OCI-LY1 (cell line): ENCODE measurements at regions not wholly inside any gene's neighbourhood (a gene's known extent, or its start where the extent isn't known, plus 50 kb on each side); places are given as distances from the start of the nearest gene placed in this dataset.
"Not testable (repeated sequence)": the region's sequence is repeated elsewhere in the genome, so short reads cannot be mapped to it uniquely, and the experiment has no call there.

ENCODE experiments used
- H2AFZ ChIP-seq: fragments of 200-600 bp; sonication (generic), shearing (Covaris generic); 2 replicates; pipeline ENCODE4 v1.6.0; 2014; ENCODE audit warnings: antibody characterized with exemption, mild to moderate bottlenecking, low read length
- H3F3A ChIP-seq: fragments of 200-600 bp; sonication (generic), shearing (Covaris generic); 2 replicates; pipeline ENCODE4 v1.6.0; 2014; ENCODE audit warnings: mild to moderate bottlenecking, antibody characterized with exemption, low read length, moderate library complexity; ENCODE audit not compliant: insufficient read depth
- H3K27ac ChIP-seq: fragments of 200-600 bp; sonication (generic); 2 replicates; pipeline ENCODE4 v1.5.1; 2014; ENCODE audit warnings: low read length, mixed run types, mild to moderate bottlenecking, low read depth; ENCODE audit not compliant: poor library complexity, severe bottlenecking
- H3K27me3 ChIP-seq: fragments of 200-600 bp; sonication (generic); 2 replicates; pipeline ENCODE4 v1.6.0; 2014; ENCODE audit warnings: antibody characterized with exemption, mild to moderate bottlenecking, low read length, moderate library complexity; ENCODE audit not compliant: insufficient read depth
- H3K36me3 ChIP-seq: fragments of 200-600 bp; sonication (generic); 2 replicates; pipeline ENCODE4 v1.6.1; 2014; ENCODE audit warnings: mild to moderate bottlenecking, antibody characterized with exemption, low read length, moderate library complexity, mixed read lengths; ENCODE audit not compliant: insufficient read depth
- H3K4me1 ChIP-seq: fragments of 200-600 bp; sonication (generic); 2 replicates; pipeline ENCODE4 v1.5.1; 2014; ENCODE audit warnings: mild to moderate bottlenecking, low read length, moderate library complexity; ENCODE audit not compliant: insufficient read depth, severe bottlenecking
- H3K4me2 ChIP-seq: fragments of 200-600 bp; sonication (generic), shearing (Covaris generic); 2 replicates; pipeline ENCODE4 v1.6.1; 2014; ENCODE audit warnings: low read length
- H3K4me3 ChIP-seq: fragments of 200-600 bp; sonication (generic); 2 replicates; pipeline ENCODE4 v1.5.1; 2014; ENCODE audit warnings: low read length, low read depth, mild to moderate bottlenecking, mixed read lengths; ENCODE audit not compliant: poor library complexity, severe bottlenecking
- H3K79me2 ChIP-seq: fragments of 200-600 bp; shearing (Covaris generic); 2 replicates; pipeline ENCODE4 v1.6.1; 2016; ENCODE audit warnings: mixed run types, low read length, mixed read lengths; ENCODE audit not compliant: insufficient read depth
- H3K9ac ChIP-seq: fragments of 200-600 bp; sonication (generic), shearing (Covaris generic); 2 replicates; pipeline ENCODE4 v1.6.1; 2014; ENCODE audit warnings: mild to moderate bottlenecking, low read length, mixed read lengths
- H3K9me2 ChIP-seq: fragments of 200-600 bp; sonication (generic), shearing (Covaris generic); 2 replicates; pipeline ENCODE4 v1.6.1; 2014; ENCODE audit warnings: low read depth, mild to moderate bottlenecking, low read length, mixed read lengths
- H3K9me3 ChIP-seq: fragments of 200-600 bp; shearing (Covaris generic); 2 replicates; pipeline ENCODE4 v1.6.1; 2014; ENCODE audit warnings: low read length, mixed read lengths
- H4K20me1 ChIP-seq: fragments of 200-600 bp; sonication (generic), shearing (Covaris generic); 2 replicates; pipeline ENCODE4 v1.6.0; 2016; ENCODE audit warnings: mild to moderate bottlenecking, low read length; ENCODE audit not compliant: insufficient read depth
- CTCF ChIP-seq: fragments of 200-600 bp; sonication (generic), shearing (Covaris generic); IDR thresholded peaks from 2 replicates; pipeline ENCODE4 v1.5.1; 2017; ENCODE audit warnings: mild to moderate bottlenecking, antibody characterized with exemption, low read length, moderate library complexity, mixed read lengths
- EZH2 ChIP-seq: fragments of 200-600 bp; sonication (generic), shearing (Covaris generic); IDR thresholded peaks from 2 replicates; pipeline ENCODE4 v1.8.0; 2017; ENCODE audit warnings: borderline replicate concordance, mixed run types, mild to moderate bottlenecking, antibody characterized with exemption, low read length, moderate library complexity, mixed read lengths

- Histone ChIP-seq H3K4me3 (no peak overlapping the region), H3K27ac (no peak overlapping the region), H2AFZ (no peak overlapping the region), H3K27me3 (no peaks in the 10 kb centered on the region), H3K9ac (no peak overlapping the region), H3K36me3 (no peaks in the 10 kb centered on the region), H3K79me2 (no peaks in the 10 kb centered on the region), H4K20me1 (no peaks in the 10 kb centered on the region), H3K4me1 (no peaks in the 10 kb centered on the region), H3F3A (no peaks in the 10 kb centered on the region), H3K9me2 (no peaks in the 10 kb centered on the region), H3K9me3 (no peaks in the 10 kb centered on the region), H3K4me2 (no peak overlapping the region)
- TF ChIP-seq EZH2 (no peak), CTCF (no peak)
These were observed 231.9 kb downstream of the ANKRD30B start for GRCh38 chr18:14979875-14980274.

- H3K36me3 ChIP-seq, H3K4me1 ChIP-seq, H3K27me3 ChIP-seq, H3K4me2 ChIP-seq, H3K9ac ChIP-seq, H2AFZ ChIP-seq, H3K27ac ChIP-seq, H3K9me3 ChIP-seq, H4K20me1 ChIP-seq, H3K9me2 ChIP-seq, H3K4me3 ChIP-seq, H3K79me2 ChIP-seq, H3F3A ChIP-seq: not testable (repeated sequence)
These were observed 236.6 kb downstream of the ANKRD30B start for GRCh38 chr18:14984531-14984930.

GRCh38 chr18:14985291-14986013 is 237.5 kb downstream of the ANKRD30B start:
- not testable (repeated sequence) for H3K27me3 ChIP-seq, H3K79me2 ChIP-seq, H3K4me2 ChIP-seq, H3K27ac ChIP-seq, H3F3A ChIP-seq, H3K4me1 ChIP-seq, H3K9me3 ChIP-seq, H3K9ac ChIP-seq, H2AFZ ChIP-seq, H3K9me2 ChIP-seq, H3K4me3 ChIP-seq, H4K20me1 ChIP-seq, H3K36me3 ChIP-seq

- not testable (repeated sequence) for H3K9me3 ChIP-seq, H3K27ac ChIP-seq, H3K9ac ChIP-seq, H3F3A ChIP-seq, H3K4me3 ChIP-seq, H2AFZ ChIP-seq, H3K4me2 ChIP-seq, H3K27me3 ChIP-seq, H3K36me3 ChIP-seq, H4K20me1 ChIP-seq, H3K4me1 ChIP-seq, H3K9me2 ChIP-seq, H3K79me2 ChIP-seq
These were observed 239.4 kb downstream of the ANKRD30B start for GRCh38 chr18:14987377-14987776.

- not testable (repeated sequence) for H3K79me2 ChIP-seq, H3K9ac ChIP-seq, H3K27ac ChIP-seq, H4K20me1 ChIP-seq, H3K4me3 ChIP-seq, H2AFZ ChIP-seq, H3K9me3 ChIP-seq, H3K27me3 ChIP-seq, H3K36me3 ChIP-seq, H3K9me2 ChIP-seq, H3K4me1 ChIP-seq, H3F3A ChIP-seq, H3K4me2 ChIP-seq
These were observed 240.2 kb downstream of the ANKRD30B start for GRCh38 chr18:14987960-14988710.

- not testable (repeated sequence) for H3K9me2 ChIP-seq, H3K27ac ChIP-seq, H3K36me3 ChIP-seq, H3K9ac ChIP-seq, H3K79me2 ChIP-seq, H3K4me3 ChIP-seq, H2AFZ ChIP-seq, H3K27me3 ChIP-seq, H3F3A ChIP-seq, H3K4me1 ChIP-seq, H3K4me2 ChIP-seq, H4K20me1 ChIP-seq, H3K9me3 ChIP-seq
These were observed 241.6 kb downstream of the ANKRD30B start for GRCh38 chr18:14989569-14989968.
